HG03469 (cell line): ENCODE measurements at regions not wholly inside any gene's neighbourhood (a gene's known extent, or its start where the extent isn't known, plus 50 kb on each side); places are given as distances from the start of the nearest gene placed in this dataset.

ENCODE experiments used
- ATAC-seq: cut with Tn5 transposase; IDR thresholded peaks from one replicate; pipeline ENCODE4 v1.9.1; 2021; ENCODE audit warnings: mild to moderate bottlenecking, moderate library complexity, moderate number of reproducible peaks; ENCODE audit not compliant: unreplicated experiment

GRCh38 chr5:107325866-107326265 is 344.9 kb downstream of the EFNA5 start:
- ATAC-seq, result no peak

- no peak for ATAC-seq
These were observed 345.9 kb downstream of the EFNA5 start for GRCh38 chr5:107324809-107325208.

GRCh38 chr5:107324071-107324470 is 346.7 kb downstream of the EFNA5 start:
- ATAC-seq, result no peak

- no peak for ATAC-seq
These were observed 347.2 kb downstream of the EFNA5 start for GRCh38 chr5:107323536-107323935.

GRCh38 chr5:107322936-107323335 is 347.8 kb downstream of the EFNA5 start:
- ATAC-seq, result no peak

GRCh38 chr5:107321906-107322305 is 348.8 kb downstream of the EFNA5 start:
- no peak for ATAC-seq

- no peak for ATAC-seq
These were observed 349.9 kb downstream of the EFNA5 start for GRCh38 chr5:107320846-107321245.

- ATAC-seq, result no peak
These were observed 350.4 kb downstream of the EFNA5 start for GRCh38 chr5:107320376-107320775.

- ATAC-seq, result no peak
These were observed 350.8 kb downstream of the EFNA5 start for GRCh38 chr5:107319901-107320300.

GRCh38 chr5:107314330-107314729 is 356.4 kb downstream of the EFNA5 start:
- ATAC-seq, result no peak

GRCh38 chr5:107313921-107314320 is 356.8 kb downstream of the EFNA5 start:
- no peak for ATAC-seq

- ATAC-seq, result no peak
These were observed 357.6 kb downstream of the EFNA5 start for GRCh38 chr5:107313098-107313497.

- ATAC-seq, result no peak
These were observed 360.6 kb downstream of the EFNA5 start for GRCh38 chr5:107310181-107310580.

GRCh38 chr5:107306594-107306993 is 364.1 kb downstream of the EFNA5 start:
- no peak for ATAC-seq

- no peak for ATAC-seq
These were observed 364.7 kb downstream of the EFNA5 start for GRCh38 chr5:107306002-107306401.

- no peak for ATAC-seq
These were observed 366.1 kb downstream of the EFNA5 start for GRCh38 chr5:107304684-107305083.

- no peak for ATAC-seq
These were observed 367.4 kb downstream of the EFNA5 start for GRCh38 chr5:107303171-107303968.

- no peak for ATAC-seq
These were observed 368.3 kb downstream of the EFNA5 start for GRCh38 chr5:107302441-107302840.

- ATAC-seq, result no peak
These were observed 368.7 kb downstream of the EFNA5 start for GRCh38 chr5:107301999-107302398.

GRCh38 chr5:107300721-107301327 is 369.9 kb downstream of the EFNA5 start:
- no peak for ATAC-seq

GRCh38 chr5:107296572-107296971 is 374.2 kb downstream of the EFNA5 start:
- peak; percentile 34 for ATAC-seq

- no peak for ATAC-seq
These were observed 374.8 kb downstream of the EFNA5 start for GRCh38 chr5:107295914-107296313.
